HG03354 (cell line): ENCODE measurements at regions not wholly inside any gene's neighbourhood (a gene's known extent, or its start where the extent isn't known, plus 50 kb on each side); places are given as distances from the start of the nearest gene placed in this dataset.
"Not testable (repeated sequence)": the region's sequence is repeated elsewhere in the genome, so short reads cannot be mapped to it uniquely, and the experiment has no call there.

Source experiments
- ATAC-seq: cut with Tn5 transposase; IDR thresholded peaks from one replicate; pipeline ENCODE4 v1.9.1; 2021; ENCODE audit warnings: mild to moderate bottlenecking; ENCODE audit not compliant: unreplicated experiment, poor library complexity, severe bottlenecking

- ATAC-seq = no peak
Measured at GRCh38 chr5:66407765-66408164, 188.4 kb upstream of the MAST4 start.

- ATAC-seq = no peak
Measured at GRCh38 chr5:66408576-66408975, 187.6 kb upstream of the MAST4 start.

GRCh38 chr5:66410122-66410521 is 186.1 kb upstream of the MAST4 start:
- no peak for ATAC-seq

GRCh38 chr5:66411701-66412100 is 184.5 kb upstream of the MAST4 start:
- no peak for ATAC-seq

GRCh38 chr5:66413931-66414330 is 182.3 kb upstream of the MAST4 start:
- ATAC-seq = no peak

- no peak for ATAC-seq
Measured at GRCh38 chr5:66415208-66415607, 181.0 kb upstream of the MAST4 start.

GRCh38 chr5:66416698-66417097 is 179.5 kb upstream of the MAST4 start:
- no peak for ATAC-seq

- no peak for ATAC-seq
Measured at GRCh38 chr5:66417781-66418180, 178.4 kb upstream of the MAST4 start.

GRCh38 chr5:66423484-66423883 is 172.7 kb upstream of the MAST4 start:
- ATAC-seq = no peak

- ATAC-seq = no peak
Measured at GRCh38 chr5:66425842-66426241, 170.4 kb upstream of the MAST4 start.

GRCh38 chr5:66426259-66427138 is 169.7 kb upstream of the MAST4 start:
- ATAC-seq = no peak

GRCh38 chr5:66427139-66427442 is 169.1 kb upstream of the MAST4 start:
- ATAC-seq = no peak

- no peak for ATAC-seq
Measured at GRCh38 chr5:66436721-66437120, 159.5 kb upstream of the MAST4 start.

GRCh38 chr5:66438087-66438486 is 158.1 kb upstream of the MAST4 start:
- ATAC-seq = no peak

GRCh38 chr5:66438696-66439095 is 157.5 kb upstream of the MAST4 start:
- no peak for ATAC-seq

GRCh38 chr5:66440202-66440680 is 156.0 kb upstream of the MAST4 start:
- no peak for ATAC-seq

- no peak for ATAC-seq
Measured at GRCh38 chr5:66441351-66441750, 154.8 kb upstream of the MAST4 start.

- ATAC-seq = no peak
Measured at GRCh38 chr5:66442951-66443445, 153.2 kb upstream of the MAST4 start.

- ATAC-seq = no peak
Measured at GRCh38 chr5:66443462-66444130, 152.6 kb upstream of the MAST4 start.

- not testable (repeated sequence) for ATAC-seq
Measured at GRCh38 chr5:66448070-66448469, 148.1 kb upstream of the MAST4 start.

GRCh38 chr5:66450237-66450636 is 146.0 kb upstream of the MAST4 start:
- ATAC-seq = no peak
